AG10803 (cell line): ENCODE measurements at regions not wholly inside any gene's neighbourhood (a gene's known extent, or its start where the extent isn't known, plus 50 kb on each side); places are given as distances from the start of the nearest gene placed in this dataset.

Experiments
- DNase-seq: peaks from one replicate; pipeline ENCODE4 v3.0.0; 2010; ENCODE audit warnings: low read depth
- H3K4me3 ChIP-seq: 2 replicates; pipeline ENCODE4 v1.5.1; 2011; ENCODE audit warnings: mild to moderate bottlenecking, low read length, control low read depth
- TF ChIP-seq, protein P1 (sequence below): conservative IDR thresholded peaks from 2 replicates; pipeline ENCODE4 v1.5.1; 2011; ENCODE audit warnings: mild to moderate bottlenecking, low read length, control low read depth, inconsistent platforms

DNA sequence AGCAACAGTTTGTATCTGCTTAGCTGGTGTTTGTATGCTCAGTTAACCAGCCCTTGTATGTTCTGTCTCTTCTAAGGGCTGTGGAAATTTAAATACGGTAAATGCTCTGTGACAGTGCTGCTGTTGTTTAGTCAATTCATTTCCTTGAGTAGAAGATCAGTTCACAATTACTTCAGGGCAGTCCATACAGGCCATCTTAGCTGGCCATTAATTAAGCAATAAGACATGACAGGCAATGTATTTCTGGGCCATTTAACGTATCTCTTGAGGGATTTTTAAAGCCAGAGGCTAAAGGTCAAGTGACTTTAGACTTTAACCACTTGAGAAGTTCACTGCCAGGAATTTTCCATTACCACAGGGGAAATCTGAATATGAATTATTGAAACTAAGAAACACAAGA is 351.8 kb downstream of the ZIC1 start:
- no peak overlapping the region for H3K4me3 ChIP-seq
- TF ChIP-seq, protein P1, sequence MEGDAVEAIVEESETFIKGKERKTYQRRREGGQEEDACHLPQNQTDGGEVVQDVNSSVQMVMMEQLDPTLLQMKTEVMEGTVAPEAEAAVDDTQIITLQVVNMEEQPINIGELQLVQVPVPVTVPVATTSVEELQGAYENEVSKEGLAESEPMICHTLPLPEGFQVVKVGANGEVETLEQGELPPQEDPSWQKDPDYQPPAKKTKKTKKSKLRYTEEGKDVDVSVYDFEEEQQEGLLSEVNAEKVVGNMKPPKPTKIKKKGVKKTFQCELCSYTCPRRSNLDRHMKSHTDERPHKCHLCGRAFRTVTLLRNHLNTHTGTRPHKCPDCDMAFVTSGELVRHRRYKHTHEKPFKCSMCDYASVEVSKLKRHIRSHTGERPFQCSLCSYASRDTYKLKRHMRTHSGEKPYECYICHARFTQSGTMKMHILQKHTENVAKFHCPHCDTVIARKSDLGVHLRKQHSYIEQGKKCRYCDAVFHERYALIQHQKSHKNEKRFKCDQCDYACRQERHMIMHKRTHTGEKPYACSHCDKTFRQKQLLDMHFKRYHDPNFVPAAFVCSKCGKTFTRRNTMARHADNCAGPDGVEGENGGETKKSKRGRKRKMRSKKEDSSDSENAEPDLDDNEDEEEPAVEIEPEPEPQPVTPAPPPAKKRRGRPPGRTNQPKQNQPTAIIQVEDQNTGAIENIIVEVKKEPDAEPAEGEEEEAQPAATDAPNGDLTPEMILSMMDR = no peak
- DNase-seq = no peak

DNA sequence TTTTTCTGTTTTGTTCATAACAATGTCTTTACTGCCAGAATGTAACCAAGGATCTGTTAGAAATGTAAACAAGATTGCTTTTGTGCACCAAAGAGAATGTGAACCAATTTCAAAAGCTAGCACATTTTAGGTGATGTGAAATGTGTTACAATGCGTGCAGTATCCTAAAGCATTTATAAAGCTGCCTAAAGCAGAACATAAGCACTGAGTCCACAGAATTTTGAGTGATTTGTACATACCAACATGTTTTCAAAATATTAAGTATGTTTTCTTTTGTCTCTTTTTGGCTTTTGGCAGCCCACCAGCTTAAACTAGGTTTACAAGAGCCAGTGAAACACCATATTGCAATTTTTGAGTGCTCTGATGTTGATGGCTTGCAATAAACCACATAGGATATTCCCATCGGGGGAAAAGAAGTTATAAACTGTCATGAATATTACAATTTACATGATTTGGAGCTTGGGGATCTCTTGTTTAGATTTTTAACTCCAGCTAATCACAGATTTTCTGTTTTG is 364.0 kb downstream of the ZIC1 start:
- H3K4me3 ChIP-seq = no peak overlapping the region
- TF ChIP-seq, protein P1 = no peak
- DNase-seq = peak; percentile 14

DNA sequence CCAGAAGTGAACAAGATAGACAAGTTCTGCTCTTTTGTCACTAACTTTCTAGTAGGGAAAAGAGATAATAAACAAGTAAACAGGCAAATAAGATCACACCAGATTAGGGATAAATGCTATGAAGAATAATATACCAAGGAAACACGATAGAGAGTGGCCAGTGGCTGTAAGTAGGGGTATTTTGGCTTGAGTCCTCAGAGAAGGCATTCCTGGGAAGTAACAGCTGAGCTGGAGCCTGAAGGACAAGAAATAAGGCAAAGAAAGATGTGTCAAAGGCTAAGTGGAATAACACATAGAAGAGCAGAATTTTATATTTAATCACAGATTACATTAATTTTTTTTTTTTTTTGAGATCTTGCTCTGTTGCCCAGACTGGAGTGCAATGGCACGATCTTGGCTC is 366.2 kb downstream of the ZIC1 start:
- H3K4me3 ChIP-seq = no peak overlapping the region
- TF ChIP-seq, protein P1 = no peak
- DNase-seq = no peak

DNA sequence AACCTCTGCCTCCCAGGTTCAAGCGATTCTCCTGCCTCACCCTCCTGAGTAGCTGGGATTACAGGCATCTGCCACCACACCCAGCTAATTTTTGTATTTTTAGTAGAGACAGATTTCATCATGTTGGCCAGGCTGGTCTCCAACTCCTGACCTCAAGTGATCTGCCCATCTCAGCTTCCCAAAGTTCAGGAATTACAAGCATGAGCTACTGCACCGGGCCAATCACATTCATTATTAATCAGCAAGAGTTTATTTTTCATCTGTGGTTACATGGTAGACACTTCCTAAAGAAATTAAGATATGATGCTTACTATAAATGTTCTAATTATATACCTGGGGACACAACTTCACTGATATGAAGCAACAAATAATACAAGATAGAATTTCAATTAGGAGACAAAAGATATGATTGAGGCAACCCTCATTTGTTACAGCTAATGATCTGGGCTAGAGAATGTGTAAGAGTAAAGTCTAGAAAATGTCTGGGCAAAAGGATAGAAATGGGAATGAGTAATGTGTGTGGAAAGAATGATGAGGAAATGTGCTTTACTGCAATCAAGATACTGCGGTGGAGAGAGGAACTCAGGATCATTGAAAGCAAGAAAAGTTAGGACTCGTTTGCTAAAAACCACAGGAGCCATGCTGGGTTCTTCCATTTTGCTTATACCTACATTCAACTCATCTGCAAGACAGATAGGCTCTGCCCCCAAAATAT is 366.8 kb downstream of the ZIC1 start:
- no peak overlapping the region for H3K4me3 ChIP-seq
- TF ChIP-seq, protein P1 = no peak
- peak; percentile 36 for DNase-seq

DNA sequence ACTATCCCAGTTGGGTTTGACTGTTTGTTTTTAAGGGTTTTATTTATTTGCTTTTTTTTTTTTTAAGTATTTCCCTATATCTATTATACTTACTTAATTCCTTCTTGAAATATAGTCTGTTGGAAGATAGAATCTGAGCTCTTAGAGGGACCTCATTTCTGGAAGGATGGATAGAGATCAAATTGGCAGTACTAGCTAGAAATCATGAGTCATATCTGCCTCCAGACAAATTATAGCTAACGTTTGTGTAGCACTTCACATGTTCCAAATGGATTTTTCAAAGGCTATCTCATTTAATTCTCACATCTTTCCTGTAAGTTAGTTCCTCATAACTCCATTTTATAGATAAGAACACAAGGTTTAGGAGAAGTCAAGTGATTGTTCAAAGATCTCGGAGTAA is 384.7 kb downstream of the ZIC1 start:
- TF ChIP-seq, protein P1 = no peak

DNA sequence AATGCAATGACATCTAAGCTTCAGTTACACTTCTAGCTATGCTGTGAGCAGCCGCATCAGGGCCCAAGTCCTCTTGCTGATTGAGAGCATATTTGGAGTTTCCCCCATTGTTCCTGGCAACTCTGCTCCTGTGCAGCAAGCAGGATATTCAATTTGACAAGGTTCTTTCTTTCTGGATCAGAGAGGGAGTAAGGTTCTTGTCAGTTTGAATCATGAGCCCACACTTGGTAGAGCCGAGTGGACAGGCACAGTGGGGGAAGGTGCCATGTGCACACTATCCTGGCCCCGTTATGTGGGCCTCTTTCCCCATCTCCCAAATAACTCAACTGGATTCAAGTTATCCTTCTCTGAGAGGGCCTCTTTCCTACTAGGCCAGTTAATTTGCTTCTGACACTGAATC is 385.4 kb downstream of the ZIC1 start:
- no peak for DNase-seq
- no peak overlapping the region for H3K4me3 ChIP-seq
- TF ChIP-seq, protein P1 = no peak

More for the DNA sequence above, 384.7 kb downstream of the ZIC1 start:
- no peak for DNase-seq
- no peak overlapping the region for H3K4me3 ChIP-seq

DNA sequence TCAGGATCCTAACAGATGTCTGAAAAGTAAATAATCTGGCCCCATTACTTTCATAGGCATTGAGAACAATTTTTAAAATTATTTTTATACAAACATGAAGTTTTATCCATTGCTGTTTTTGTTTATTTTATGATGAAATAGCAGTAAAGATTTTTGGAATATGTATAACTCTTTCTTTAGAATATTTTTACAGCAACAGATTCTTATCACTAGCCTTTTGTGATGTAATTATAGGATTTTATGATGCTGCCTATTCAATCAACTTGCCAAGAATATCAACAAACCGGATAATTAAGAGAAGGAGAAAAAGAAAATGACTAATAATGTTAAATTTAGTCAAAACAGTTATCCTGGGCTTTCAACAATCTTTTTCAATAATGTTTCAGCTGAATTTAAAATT is 386.3 kb downstream of the ZIC1 start:
- TF ChIP-seq, protein P1 = no peak
- H3K4me3 ChIP-seq = no peak overlapping the region
- DNase-seq = no peak
